ENCODE measurements at regions not wholly inside any gene's neighbourhood (a gene's known extent, or its start where the extent isn't known, plus 50 kb on each side); places are given as distances from the start of the nearest gene placed in this dataset.

GRCh38 chr2:128558895-128559532 lies 240.3 kb upstream of the HS6ST1 start:
- Histone ChIP-seq H3K9ac (no peak overlapping the region), H3K9me3 (ENCODE audit: control insufficient read depth, low read length) (no peaks in the 10 kb centered on the region), H3K4me3 (ENCODE audit: low read depth, low read length) (no peak overlapping the region), H3K27ac (no peak overlapping the region), H3K4me2 (ENCODE audit: low read length) (no peak overlapping the region), H2AFZ (no peak overlapping the region), H3K4me1 (no peaks in the 10 kb centered on the region), H3K36me3 (ENCODE audit: control insufficient read depth, insufficient read depth, low read length) (no peaks in the 10 kb centered on the region), H3K27me3 (ENCODE audit: control insufficient read depth, insufficient read depth, low read length) (no peaks in the 10 kb centered on the region), H3K79me2 (no peaks in the 10 kb centered on the region)
- no peak for TF ChIP-seq CTCF (IDR thresholded peaks at IDR 0.05)

- H3K9ac ChIP-seq, result no peak overlapping the region
- no peaks in the 10 kb centered on the region for H3K9me3 ChIP-seq (ENCODE audit: control insufficient read depth, low read length)
- H3K4me1 ChIP-seq, result no peaks in the 10 kb centered on the region
- TF ChIP-seq CTCF (IDR thresholded peaks at IDR 0.05), result no peak
- H3K27ac ChIP-seq, result no peak overlapping the region
- no peak overlapping the region for H2AFZ ChIP-seq
- H3K27me3 ChIP-seq (ENCODE audit: control insufficient read depth, insufficient read depth, low read length), result no peaks in the 10 kb centered on the region
- H3K4me2 ChIP-seq (ENCODE audit: low read length), result no peak overlapping the region
- H3K36me3 ChIP-seq (ENCODE audit: control insufficient read depth, insufficient read depth, low read length), result no peaks in the 10 kb centered on the region
- no peak overlapping the region for H3K4me3 ChIP-seq (ENCODE audit: low read depth, low read length)
- no peaks in the 10 kb centered on the region for H3K79me2 ChIP-seq
These were observed 241.2 kb upstream of the HS6ST1 start for GRCh38 chr2:128559533-128560515.

GRCh38 chr2:128560718-128561117 lies 242.1 kb upstream of the HS6ST1 start:
- Histone ChIP-seq H3K9me3 (ENCODE audit: control insufficient read depth, low read length) (no peaks in the 10 kb centered on the region), H3K27me3 (ENCODE audit: control insufficient read depth, insufficient read depth, low read length) (no peaks in the 10 kb centered on the region), H2AFZ (no peak overlapping the region), H3K79me2 (no peaks in the 10 kb centered on the region), H3K36me3 (ENCODE audit: control insufficient read depth, insufficient read depth, low read length) (no peaks in the 10 kb centered on the region), H3K4me3 (ENCODE audit: low read depth, low read length) (no peak overlapping the region), H3K27ac (no peak overlapping the region), H3K4me1 (no peaks in the 10 kb centered on the region), H3K9ac (no peak overlapping the region), H3K4me2 (ENCODE audit: low read length) (no peak overlapping the region)
- no peak for TF ChIP-seq CTCF (IDR thresholded peaks at IDR 0.05)

GRCh38 chr2:128562471-128563347 lies 244.0 kb upstream of the HS6ST1 start:
- H3K4me2 ChIP-seq (ENCODE audit: low read length), result no peak overlapping the region
- TF ChIP-seq CTCF (IDR thresholded peaks at IDR 0.05), result no peak
- no peak overlapping the region for H3K27ac ChIP-seq
- no peaks in the 10 kb centered on the region for H3K4me1 ChIP-seq
- no peak overlapping the region for H2AFZ ChIP-seq
- H3K4me3 ChIP-seq (ENCODE audit: low read depth, low read length), result no peak overlapping the region
- no peaks in the 10 kb centered on the region for H3K27me3 ChIP-seq (ENCODE audit: control insufficient read depth, insufficient read depth, low read length)
- H3K79me2 ChIP-seq, result no peaks in the 10 kb centered on the region
- no peak overlapping the region for H3K9ac ChIP-seq
- H3K36me3 ChIP-seq (ENCODE audit: control insufficient read depth, insufficient read depth, low read length), result no peaks in the 10 kb centered on the region
- no peaks in the 10 kb centered on the region for H3K9me3 ChIP-seq (ENCODE audit: control insufficient read depth, low read length)

Data from parathyroid adenoma (tissue), 2 donors.